ENCODE measurements at regions not wholly inside any gene's neighbourhood (a gene's known extent, or its start where the extent isn't known, plus 50 kb on each side); places are given as distances from the start of the nearest gene placed in this dataset.
"Not testable (repeated sequence)": the region's sequence is repeated elsewhere in the genome, so short reads cannot be mapped to it uniquely, and the experiment has no call there.

GRCh38 chr9:89837934-89838310, 233.1 kb downstream of the GADD45G start:
- no peak for DNase-seq (ENCODE audit: low read depth)

DNA sequence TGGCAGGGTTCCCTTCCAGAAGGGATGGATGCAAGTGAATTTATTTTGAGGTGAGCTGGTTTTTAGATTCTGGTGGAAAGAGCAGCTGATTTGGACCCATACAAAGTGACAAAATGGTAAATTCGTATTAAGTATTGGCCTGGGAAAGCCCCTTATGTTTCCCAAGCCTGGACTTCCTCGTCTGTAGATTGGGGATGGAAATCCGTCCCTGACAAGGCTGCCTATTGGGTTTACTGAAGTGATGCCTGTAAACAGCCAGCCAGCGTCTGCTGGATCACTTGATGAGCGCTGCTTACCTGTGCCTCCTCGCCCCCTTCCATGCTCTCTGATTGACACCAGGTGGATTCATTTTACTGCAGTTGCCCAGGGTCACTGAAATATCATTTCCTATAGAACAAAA, 233.8 kb downstream of the GADD45G start:
- DNase-seq (ENCODE audit: low read depth): no peak

DNA sequence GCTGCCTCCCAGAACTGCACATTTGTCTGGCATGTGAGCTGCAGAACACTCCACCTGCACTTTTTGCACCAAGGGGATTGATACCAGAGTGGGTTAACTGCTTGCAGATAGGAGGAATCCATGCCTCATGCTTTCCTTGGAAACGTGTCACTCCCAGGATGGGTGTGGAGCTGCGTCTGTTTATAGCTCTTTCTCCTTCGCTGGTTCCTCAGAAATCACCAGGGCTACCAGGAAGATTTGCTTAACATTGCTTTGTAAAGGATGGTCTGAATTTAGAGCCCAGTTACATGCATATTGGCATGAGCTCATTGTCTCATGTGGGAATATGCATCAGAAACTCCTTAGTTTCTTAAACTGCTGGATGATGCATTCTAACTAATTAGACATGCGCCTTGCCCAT, 234.6 kb downstream of the GADD45G start:
- no peak for DNase-seq (ENCODE audit: low read depth)

DNA sequence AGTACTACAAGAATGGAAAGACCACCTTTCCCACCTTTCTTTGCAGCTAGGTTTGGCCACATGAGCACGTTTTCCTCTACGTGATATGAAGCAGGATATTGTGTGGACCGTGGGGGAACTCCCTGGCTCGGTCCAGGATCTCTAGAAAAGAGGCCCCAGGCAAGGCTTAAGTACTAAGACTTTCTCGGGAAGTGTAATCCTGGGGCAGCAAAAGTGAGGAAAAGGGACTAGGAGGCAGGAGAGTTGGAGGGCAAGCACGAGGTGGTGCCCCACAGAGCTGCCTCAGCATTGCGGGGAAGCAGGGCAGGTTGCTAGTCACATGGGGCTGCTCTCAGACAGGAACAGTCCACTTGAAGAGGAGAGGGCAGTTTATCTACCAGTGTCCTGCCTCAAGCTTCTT, 235.1 kb downstream of the GADD45G start:
- no peak for DNase-seq (ENCODE audit: low read depth)

- DNase-seq (ENCODE audit: low read depth): no peak
Observed at GRCh38 chr9:89841456-89841855, 236.6 kb downstream of the GADD45G start.

GRCh38 chr9:89842267-89842768, 237.5 kb downstream of the GADD45G start:
- DNase-seq (ENCODE audit: low read depth): no peak

DNA sequence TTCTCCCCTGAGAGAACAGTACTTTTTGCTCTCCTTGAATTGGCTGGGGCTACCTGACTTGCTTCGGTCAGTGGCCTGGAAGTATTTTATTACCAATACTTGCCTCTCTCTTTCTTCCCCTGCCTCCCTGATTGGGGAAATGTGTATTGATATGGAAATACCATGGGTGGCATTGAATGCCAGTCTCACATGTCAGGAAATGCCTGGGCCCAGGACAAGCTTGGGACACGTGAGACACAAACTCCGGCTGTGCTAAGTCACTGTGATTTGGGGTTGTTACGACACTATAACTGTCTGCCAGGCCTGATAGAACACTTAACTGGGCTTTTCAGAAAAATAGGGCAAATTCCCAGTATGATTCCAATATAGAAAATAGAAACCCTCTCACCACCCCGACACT, 238.3 kb downstream of the GADD45G start:
- no peak for DNase-seq (ENCODE audit: low read depth)

DNA sequence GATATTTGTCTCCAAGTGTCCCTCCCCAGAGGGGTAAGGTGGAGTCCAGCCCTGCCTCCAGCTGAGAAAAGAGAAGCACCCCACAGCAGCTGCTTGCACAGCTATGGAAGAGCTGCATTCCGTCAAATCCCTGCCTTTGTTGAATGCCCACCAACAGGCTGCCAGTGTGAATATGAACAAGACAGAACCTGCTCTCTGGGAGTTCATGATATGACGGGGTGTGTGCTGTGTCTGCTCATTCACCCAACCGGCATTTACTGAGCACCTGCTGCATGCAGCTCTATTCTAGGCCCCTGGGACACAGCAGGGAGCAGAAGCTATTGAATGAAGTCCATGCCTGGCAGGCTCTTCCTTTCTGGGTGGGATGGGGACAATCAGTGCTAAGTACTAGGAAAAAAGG, 238.8 kb downstream of the GADD45G start:
- no peak for DNase-seq (ENCODE audit: low read depth)

GRCh38 chr9:89844075-89844474, 239.3 kb downstream of the GADD45G start:
- no peak for DNase-seq (ENCODE audit: low read depth)

DNA sequence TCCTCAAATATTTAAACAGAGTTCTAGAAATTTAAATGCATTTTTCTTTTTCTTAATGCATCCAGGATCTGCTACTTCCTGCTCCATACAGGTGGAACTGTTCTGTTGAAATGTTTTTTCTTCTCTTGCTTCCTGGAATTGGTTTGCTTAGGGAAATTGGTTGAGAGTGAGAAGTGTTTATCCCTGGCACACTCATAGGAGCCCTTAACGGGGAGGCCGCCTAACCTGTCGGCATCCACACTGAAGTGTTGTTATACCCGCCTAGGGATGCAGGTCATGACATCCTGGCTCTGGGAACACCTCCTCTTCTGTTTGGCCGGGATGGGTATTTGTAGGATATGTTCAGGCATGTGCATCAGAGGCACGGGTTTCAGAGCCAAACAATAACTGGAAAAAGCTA, 239.7 kb downstream of the GADD45G start:
- no peak for DNase-seq (ENCODE audit: low read depth)

- no peak for DNase-seq (ENCODE audit: low read depth)
Observed at GRCh38 chr9:89845321-89845720, 240.5 kb downstream of the GADD45G start.

DNA sequence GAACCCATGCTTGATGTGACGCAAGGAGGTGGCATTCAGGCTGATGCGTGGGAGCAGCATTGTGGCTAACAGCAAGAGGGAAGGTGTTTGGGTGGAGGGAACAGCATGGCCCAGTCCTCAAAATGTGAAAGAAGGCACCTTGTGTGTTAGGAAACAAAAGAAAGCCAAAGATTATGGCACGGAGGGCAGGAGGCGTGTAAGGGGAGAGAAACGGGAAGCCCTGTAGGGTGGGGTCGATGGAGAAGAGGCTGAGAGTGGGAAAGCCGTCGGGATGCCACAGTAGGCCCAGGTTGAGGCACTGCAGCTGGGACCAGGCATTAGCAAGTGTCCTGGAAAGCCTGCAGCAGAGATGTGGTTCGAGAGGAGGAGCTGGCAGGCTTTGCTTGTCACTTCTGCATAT, 241.1 kb downstream of the GADD45G start:
- DNase-seq (ENCODE audit: low read depth): no peak

- DNase-seq (ENCODE audit: low read depth): no peak
Observed at GRCh38 chr9:89848060-89849040, 243.5 kb downstream of the GADD45G start.

- no peak for DNase-seq (ENCODE audit: low read depth)
Observed at GRCh38 chr9:89849096-89849495, 244.3 kb downstream of the GADD45G start.

- DNase-seq (ENCODE audit: low read depth): no peak
Observed at GRCh38 chr9:89850153-89850552, 245.3 kb downstream of the GADD45G start.

- DNase-seq (ENCODE audit: low read depth): no peak
Observed at GRCh38 chr9:89850631-89851325, 246.0 kb downstream of the GADD45G start.

DNA sequence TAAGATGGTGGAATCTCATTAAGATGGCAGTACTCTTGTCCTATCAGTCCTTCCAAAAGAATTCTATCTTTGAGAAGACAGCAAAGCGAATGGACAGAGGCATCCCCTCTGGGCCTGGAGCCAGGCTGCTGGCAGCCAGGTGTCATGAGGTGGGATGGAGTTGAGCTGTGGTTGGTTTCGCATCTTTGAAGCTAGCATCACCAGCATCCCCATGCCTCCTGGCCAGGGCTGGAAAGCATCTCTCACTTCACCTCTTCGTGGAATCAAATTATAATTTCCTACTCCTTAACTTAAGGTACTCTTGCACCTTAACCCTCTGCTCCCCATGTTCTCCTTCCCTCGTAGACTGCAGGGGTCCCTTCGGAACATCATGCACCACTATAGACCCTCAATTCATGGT, 248.3 kb downstream of the GADD45G start:
- DNase-seq (ENCODE audit: low read depth): no peak

GRCh38 chr9:89853931-89854330, 249.1 kb downstream of the GADD45G start:
- no peak for DNase-seq (ENCODE audit: low read depth)

DNA sequence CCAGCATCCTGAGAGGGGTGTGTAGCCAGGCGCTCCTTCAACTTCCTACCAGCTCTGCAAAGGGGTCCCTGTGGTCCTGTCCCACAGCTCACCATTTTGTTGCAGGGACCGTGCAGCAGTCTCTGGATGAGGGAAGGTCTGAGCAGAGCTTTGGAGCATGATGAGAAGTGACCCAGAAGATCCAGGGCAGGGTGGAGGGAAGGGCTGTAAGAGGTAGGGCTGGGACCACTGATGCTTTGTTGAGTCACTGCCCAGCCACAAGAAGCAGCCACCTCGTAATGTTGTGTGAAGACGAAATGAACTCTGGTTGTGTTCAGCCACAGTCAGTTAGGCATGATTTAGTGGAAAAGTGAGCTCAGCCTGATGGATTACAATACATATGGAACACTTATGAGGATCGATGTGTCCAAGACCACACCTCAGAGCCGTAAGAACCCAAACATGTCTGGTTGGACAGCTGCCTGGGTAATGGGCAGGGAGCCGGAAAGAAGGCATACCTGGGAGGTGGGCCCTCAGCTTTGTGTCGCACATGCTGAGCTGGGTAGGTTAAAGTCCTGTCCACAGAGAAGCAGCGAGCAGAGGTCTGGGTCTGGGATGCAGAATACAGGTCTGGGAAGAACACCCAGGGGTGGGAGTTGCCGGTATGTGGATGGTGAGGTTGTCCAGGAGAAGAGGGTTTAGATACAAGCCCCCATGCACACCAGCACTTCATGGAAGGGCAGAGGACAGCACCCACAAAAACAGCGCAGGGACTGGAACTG, 250.1 kb downstream of the GADD45G start:
- no peak for DNase-seq (ENCODE audit: low read depth)

GRCh38 chr9:89856296-89856695, 251.5 kb downstream of the GADD45G start:
- not testable (repeated sequence) for DNase-seq (ENCODE audit: low read depth)

DNA sequence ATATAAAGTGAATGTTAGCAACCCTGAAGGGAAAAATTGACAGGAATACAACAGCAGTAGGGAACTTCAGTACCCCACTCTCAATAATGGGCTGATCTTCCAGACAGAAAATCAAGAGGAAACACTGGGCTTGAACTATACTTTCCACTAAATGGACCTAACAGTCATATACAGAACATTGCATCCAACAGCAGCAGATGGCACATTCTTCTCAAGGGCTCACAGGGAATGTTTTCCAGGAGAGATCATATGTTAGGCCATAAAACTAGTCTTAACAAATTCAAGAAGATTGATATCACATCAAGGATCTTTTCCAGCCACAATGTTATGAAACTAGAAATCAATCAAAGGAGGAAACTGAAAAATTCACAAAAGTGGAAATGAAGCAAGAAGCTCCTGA, 252.1 kb downstream of the GADD45G start:
- DNase-seq (ENCODE audit: low read depth): not testable (repeated sequence)

GRCh38 chr9:89859842-89860241, 255.0 kb downstream of the GADD45G start:
- DNase-seq (ENCODE audit: low read depth): not testable (repeated sequence)

Measured in T follicular helper cell (primary cell).